IPS-15b (cell line): ENCODE measurements at regions not wholly inside any gene's neighbourhood (a gene's known extent, or its start where the extent isn't known, plus 50 kb on each side); places are given as distances from the start of the nearest gene placed in this dataset.

Experiments used
- H3K27me3 ChIP-seq: one replicate; pipeline ENCODE4 v1.6.1; 2013; ENCODE audit warnings: low read length; ENCODE audit not compliant: control insufficient read depth, insufficient read depth
- H3K36me3 ChIP-seq: one replicate; pipeline ENCODE4 v1.6.1; 2013; ENCODE audit warnings: low read length; ENCODE audit not compliant: control insufficient read depth, insufficient read depth
- H3K4me1 ChIP-seq: one replicate; pipeline ENCODE4 v1.6.1; 2013; ENCODE audit warnings: mild to moderate bottlenecking, low read length; ENCODE audit not compliant: control insufficient read depth, insufficient read depth
- H3K4me3 ChIP-seq: one replicate; pipeline ENCODE4 v1.5.1; 2013; ENCODE audit warnings: low read depth, low read length
- H3K9ac ChIP-seq: one replicate; pipeline ENCODE4 v1.6.1; 2013; ENCODE audit warnings: low read depth, mild to moderate bottlenecking, low read length
- H3K9me3 ChIP-seq: one replicate; pipeline ENCODE4 v1.6.1; 2013; ENCODE audit warnings: mild to moderate bottlenecking, low read length; ENCODE audit not compliant: control insufficient read depth, insufficient read depth

DNA sequence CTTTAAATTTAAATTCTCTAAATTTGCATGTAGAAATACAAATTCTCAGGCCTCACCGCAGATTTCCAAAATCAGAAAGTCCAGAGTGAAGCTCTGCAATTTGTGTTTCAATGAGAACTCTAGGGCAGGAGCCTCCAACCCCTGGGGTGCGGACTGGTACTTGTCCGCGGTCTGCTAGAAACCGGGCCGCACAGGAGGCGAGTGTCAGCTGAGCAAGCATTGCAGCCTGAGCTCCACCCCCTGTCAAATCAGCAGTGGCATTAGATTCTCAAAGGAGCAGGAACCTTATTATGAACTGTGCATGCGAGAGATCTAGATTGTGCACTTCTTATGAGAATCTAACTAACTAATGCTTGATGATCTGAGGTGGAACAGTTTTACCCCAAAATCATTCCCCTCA, 203.0 kb upstream of the PCSK2 start:
- Histone ChIP-seq H3K27me3 (no peaks in the 10 kb centered on the region), H3K4me1 (peaks cover 9% of the 10 kb centered on the region), H3K36me3 (no peaks in the 10 kb centered on the region), H3K4me3 (no peak overlapping the region), H3K9me3 (no peaks in the 10 kb centered on the region), H3K9ac (no peak overlapping the region)

DNA sequence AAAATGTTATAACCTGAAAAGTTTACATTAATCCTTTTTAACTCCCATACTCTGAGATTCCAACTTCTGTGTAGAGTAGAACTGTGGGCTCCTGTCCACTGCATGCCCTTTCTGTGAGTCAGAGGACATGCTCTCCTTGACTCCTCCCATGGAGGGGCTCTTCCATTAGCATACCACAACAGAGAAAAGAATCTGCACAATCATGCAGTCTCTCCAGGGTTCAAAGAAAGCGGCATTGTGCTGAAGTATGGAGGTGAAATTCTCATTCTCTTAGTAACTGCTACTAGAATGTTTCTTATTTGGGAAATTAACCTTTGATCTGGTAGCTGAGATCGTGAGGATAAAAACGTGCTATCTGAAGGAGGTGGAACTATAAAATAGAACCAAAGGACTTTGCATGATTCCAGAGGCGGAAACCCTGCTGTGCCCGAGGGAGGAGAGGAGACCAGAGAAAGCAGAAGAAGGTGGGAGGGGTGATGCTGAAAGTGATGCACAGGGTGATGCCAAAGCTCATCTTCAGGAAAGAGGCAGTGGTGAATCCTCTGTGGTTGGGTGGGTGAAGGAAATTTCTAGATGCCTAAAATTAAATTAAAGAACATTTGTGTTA, 202.2 kb upstream of the PCSK2 start:
- Histone ChIP-seq H3K27me3 (no peaks in the 10 kb centered on the region), H3K36me3 (no peaks in the 10 kb centered on the region), H3K9me3 (no peaks in the 10 kb centered on the region), H3K9ac (no peak overlapping the region), H3K4me3 (no peak overlapping the region), H3K4me1 (peaks cover 9% of the 10 kb centered on the region)

DNA sequence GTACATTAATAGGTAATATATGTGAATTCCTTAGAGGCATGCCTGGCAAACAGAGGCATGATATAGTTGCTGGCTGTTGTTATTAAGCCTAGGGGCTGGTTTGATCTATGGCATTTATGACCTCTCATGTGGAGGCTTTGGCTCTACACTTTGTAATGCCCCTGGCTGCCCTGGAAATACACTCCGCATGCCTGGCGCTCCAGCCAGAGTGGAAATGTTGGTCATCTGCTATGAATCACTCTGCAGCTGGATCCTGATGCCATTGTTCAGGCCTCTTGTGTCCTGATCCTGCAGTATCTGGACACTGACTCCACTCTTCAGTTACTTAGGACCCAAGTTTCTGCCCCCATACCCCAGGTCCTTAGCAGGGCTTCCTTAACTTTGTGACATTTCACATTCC, 200.5 kb upstream of the PCSK2 start:
- H3K4me1 ChIP-seq = peaks cover 9% of the 10 kb centered on the region
- no peaks in the 10 kb centered on the region for H3K36me3 ChIP-seq
- no peak overlapping the region for H3K4me3 ChIP-seq
- no peaks in the 10 kb centered on the region for H3K27me3 ChIP-seq
- H3K9me3 ChIP-seq = no peaks in the 10 kb centered on the region
- H3K9ac ChIP-seq = no peak overlapping the region

DNA sequence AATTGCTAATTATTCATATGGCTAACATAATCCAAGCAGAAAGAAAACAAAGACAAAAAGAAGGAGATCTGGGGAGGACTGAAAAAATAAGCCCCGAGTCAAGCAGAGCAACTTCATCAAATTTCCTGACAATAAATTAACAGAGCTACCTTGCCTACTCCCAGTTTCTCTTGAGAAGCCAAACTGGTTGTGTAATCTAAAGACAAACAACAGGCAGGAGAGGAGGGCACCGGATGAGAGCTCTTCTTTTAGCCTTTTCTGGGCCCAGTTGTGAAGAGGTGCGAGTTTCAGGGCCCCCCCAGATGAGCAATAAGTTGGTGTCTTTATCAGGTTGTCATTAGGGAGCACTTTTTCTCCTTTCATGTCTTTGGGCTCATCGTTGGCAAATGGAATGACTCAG, 197.1 kb upstream of the PCSK2 start:
- Histone ChIP-seq H3K9ac (no peak overlapping the region), H3K4me3 (no peak overlapping the region), H3K9me3 (no peaks in the 10 kb centered on the region), H3K27me3 (no peaks in the 10 kb centered on the region), H3K36me3 (no peaks in the 10 kb centered on the region), H3K4me1 (peaks cover 4% of the 10 kb centered on the region)

DNA sequence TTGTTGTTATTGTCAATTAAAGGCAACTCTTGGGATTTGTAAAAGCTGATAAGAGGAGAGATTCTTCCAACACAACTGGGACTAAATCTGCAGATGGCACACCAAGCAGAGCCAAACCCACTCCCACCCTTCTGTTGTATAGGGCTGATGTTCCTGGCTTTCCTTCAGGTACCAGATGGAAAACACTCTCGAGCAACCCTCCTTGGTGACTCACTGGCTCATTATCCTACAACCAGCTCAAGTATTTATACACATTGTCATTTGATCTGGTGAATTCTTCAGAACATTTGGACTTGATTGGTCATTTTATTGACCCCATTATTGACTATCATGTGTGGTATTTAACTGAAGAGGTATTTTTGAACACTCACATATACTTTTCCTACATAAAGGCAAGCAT, 190.3 kb upstream of the PCSK2 start:
- no peaks in the 10 kb centered on the region for H3K36me3 ChIP-seq
- H3K9me3 ChIP-seq = no peaks in the 10 kb centered on the region
- H3K9ac ChIP-seq = no peak overlapping the region
- no peaks in the 10 kb centered on the region for H3K4me1 ChIP-seq
- no peaks in the 10 kb centered on the region for H3K27me3 ChIP-seq
- no peak overlapping the region for H3K4me3 ChIP-seq

DNA sequence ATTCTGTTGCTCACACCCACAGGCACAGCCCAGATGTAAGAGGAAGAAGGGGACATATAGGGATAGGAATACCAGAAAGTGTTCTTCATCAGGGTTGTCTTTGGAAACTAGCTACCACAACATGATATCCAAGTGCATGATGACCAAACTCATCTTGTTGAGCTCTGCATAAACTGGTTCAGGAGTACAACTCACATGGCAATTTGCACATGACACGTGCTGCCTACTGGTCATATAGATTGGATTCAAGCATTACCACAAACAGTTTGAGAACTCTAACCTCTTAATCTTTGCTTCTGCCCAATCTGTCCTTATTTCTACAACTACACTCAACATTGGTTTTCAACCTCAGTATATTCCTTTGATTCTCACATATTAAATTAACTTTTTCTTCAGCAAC, 184.7 kb upstream of the PCSK2 start:
- H3K4me1 ChIP-seq = no peaks in the 10 kb centered on the region
- no peaks in the 10 kb centered on the region for H3K9me3 ChIP-seq
- H3K36me3 ChIP-seq = no peaks in the 10 kb centered on the region
- H3K9ac ChIP-seq = no peak overlapping the region
- H3K4me3 ChIP-seq = no peak overlapping the region
- no peaks in the 10 kb centered on the region for H3K27me3 ChIP-seq

DNA sequence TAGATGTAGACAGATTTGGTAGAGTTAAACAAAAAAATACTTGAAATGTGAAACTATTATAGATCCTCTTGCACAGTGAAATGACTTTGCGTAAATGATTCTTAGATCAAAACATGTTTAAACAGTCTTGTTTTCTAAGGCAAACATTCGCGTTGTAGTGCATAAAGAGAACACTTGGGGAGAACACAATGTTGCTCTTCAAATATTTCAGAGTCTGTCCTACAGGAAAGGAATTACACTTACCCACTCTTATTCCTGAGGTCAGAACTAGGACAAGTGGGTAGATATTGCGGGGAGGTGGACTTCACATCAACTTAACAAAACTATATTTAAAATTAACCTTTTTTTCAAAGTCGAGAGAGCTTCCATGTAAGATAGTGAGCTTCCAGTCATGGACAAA, 183.5 kb upstream of the PCSK2 start:
- Histone ChIP-seq H3K4me3 (no peak overlapping the region), H3K4me1 (no peaks in the 10 kb centered on the region), H3K9me3 (no peaks in the 10 kb centered on the region), H3K27me3 (no peaks in the 10 kb centered on the region), H3K9ac (no peak overlapping the region), H3K36me3 (no peaks in the 10 kb centered on the region)

DNA sequence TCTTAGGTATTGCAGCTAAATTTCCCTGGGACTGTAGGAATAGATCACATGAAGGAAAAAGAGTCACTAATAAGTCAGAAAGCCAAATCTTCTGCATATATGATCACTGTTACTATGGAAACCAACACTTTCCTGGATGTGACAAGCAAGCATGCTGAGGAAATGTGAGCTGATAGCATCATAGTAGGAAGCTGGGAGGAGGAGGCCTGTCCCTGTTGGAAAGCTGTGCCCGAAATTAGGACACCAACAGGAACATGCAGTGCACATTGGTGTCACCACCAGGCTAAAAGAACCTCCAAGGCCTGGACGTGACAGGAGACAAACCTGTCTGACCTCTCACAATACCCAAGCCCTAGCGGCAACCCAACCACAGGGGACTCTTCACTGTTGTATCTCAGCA, 181.9 kb upstream of the PCSK2 start:
- no peaks in the 10 kb centered on the region for H3K4me1 ChIP-seq
- H3K4me3 ChIP-seq = no peak overlapping the region
- no peaks in the 10 kb centered on the region for H3K27me3 ChIP-seq
- no peak overlapping the region for H3K9ac ChIP-seq
- H3K9me3 ChIP-seq = no peaks in the 10 kb centered on the region
- H3K36me3 ChIP-seq = no peaks in the 10 kb centered on the region

DNA sequence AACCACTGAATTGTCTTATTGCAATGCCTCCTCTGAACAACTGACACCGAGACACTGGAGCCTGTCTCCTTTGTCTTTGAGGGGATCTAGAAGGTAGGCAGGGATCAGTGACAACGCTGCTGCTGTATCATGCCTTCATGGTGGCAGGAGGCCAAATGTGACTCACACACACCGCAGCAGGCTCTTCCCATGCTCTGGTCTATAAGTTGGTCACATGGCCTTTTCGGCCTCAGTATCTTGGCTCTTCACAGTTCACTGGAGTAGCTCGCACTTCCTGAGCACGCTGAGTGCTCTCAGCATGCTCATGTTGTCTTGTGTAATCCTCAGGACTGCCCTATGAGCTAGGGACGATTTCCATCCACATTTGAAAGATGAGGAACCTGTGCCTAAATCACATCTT, 167.4 kb upstream of the PCSK2 start:
- Histone ChIP-seq H3K9ac (no peak overlapping the region), H3K9me3 (no peaks in the 10 kb centered on the region), H3K27me3 (no peaks in the 10 kb centered on the region), H3K36me3 (no peaks in the 10 kb centered on the region), H3K4me1 (no peaks in the 10 kb centered on the region), H3K4me3 (no peak overlapping the region)

DNA sequence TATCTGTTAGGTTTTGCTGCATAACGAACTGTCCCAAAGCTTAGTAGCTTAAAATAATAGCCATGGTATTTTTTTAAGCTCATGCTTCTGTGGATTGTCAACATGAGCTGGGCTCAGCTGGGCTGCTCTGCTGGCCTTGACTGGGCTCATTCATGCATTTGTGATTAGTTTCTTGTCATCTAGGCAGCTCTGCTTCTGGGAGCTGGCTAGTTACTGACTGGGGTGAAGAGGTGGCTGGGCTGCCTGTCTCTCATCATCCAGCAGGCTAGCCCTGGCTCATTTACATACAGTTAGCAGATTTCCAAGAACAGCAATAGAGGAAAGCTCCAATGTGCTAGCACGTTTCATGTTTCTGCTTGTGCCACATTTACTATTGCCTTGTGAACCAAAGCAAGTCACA, 165.1 kb upstream of the PCSK2 start:
- Histone ChIP-seq H3K9ac (no peak overlapping the region), H3K36me3 (no peaks in the 10 kb centered on the region), H3K4me1 (no peaks in the 10 kb centered on the region), H3K4me3 (no peak overlapping the region), H3K27me3 (no peaks in the 10 kb centered on the region), H3K9me3 (no peaks in the 10 kb centered on the region)

DNA sequence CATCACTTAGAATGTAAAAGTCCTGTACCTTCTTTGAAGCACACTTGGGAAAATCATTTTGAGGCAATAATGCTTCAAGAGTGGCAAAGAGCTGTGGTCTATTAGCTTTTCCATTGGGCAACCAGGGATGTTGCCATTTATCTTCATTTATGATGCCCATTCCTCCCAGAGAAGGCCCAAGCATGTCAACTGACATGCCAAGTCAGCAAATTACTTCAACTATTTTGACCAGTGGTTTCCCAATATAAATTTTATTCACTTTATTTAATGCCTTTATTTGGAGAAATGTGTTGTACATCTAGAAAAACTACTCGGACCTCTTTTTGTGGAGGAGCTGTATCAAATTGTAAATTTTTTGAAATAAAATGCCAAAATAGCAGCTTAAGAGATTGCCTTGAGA, 164.1 kb upstream of the PCSK2 start:
- Histone ChIP-seq H3K4me3 (no peak overlapping the region), H3K9me3 (no peaks in the 10 kb centered on the region), H3K9ac (no peak overlapping the region), H3K36me3 (no peaks in the 10 kb centered on the region), H3K27me3 (no peaks in the 10 kb centered on the region), H3K4me1 (peaks cover 5% of the 10 kb centered on the region)

DNA sequence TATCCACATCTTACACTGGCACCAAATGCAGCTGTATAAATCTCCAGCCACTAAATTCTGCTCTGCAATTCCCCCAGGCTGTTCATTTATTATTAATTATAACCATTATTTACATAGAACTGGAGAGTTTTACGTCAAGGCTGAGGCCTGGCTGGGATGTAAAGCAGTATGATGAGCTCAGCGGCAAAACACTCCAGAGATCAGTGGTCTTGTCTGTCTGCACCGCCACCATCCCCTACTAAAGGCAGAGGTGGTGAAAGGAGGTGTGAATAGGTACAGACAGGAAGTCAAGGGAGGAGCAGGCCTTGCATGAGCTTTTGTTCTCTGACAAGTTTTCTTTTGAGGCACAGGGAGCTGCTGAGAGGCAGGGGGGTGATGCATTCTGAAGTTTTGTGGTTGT, 159.9 kb upstream of the PCSK2 start:
- Histone ChIP-seq H3K27me3 (no peaks in the 10 kb centered on the region), H3K4me1 (peaks cover 5% of the 10 kb centered on the region), H3K9me3 (no peaks in the 10 kb centered on the region), H3K9ac (no peak overlapping the region), H3K4me3 (no peak overlapping the region), H3K36me3 (no peaks in the 10 kb centered on the region)
